ENCODE measurements at regions not wholly inside any gene's neighbourhood (a gene's known extent, or its start where the extent isn't known, plus 50 kb on each side); places are given as distances from the start of the nearest gene placed in this dataset.

GRCh38 chr2:172374318-172375240 is 52.8 kb upstream of the ITGA6 start:
- Mint-ChIP-seq H3K4me3 (ENCODE audit: unreplicated experiment) (no peak overlapping the region), H3K4me1 (ENCODE audit: low read depth, unreplicated experiment) (peaks cover 10% of the 10 kb centered on the region), H3K27ac (ENCODE audit: unreplicated experiment) (no peak overlapping the region), H3K36me3 (ENCODE audit: insufficient read depth, unreplicated experiment) (no peaks in the 10 kb centered on the region), H3K9me3 (ENCODE audit: unreplicated experiment) (peaks cover under 1% of the 10 kb centered on the region), H3K27me3 (ENCODE audit: insufficient read depth, unreplicated experiment) (no peaks in the 10 kb centered on the region)
- ChIA-PET CTCF (no interaction called here), POLR2A (no interaction called here)
- BruUV-seq (replicated peaks), result no TSS peak
- Histone ChIP-seq H3K4me3 (ENCODE audit: low read depth, low read length) (no peak overlapping the region), H3K9me3 (peaks cover 10% of the 10 kb centered on the region), H3K4me1 (no peaks in the 10 kb centered on the region), H3K36me3 (ENCODE audit: control insufficient read depth, insufficient read depth, low read length) (no peaks in the 10 kb centered on the region), H3K27me3 (replicated peaks; ENCODE audit: control insufficient read depth, insufficient read depth, low read length) (no peaks in the 10 kb centered on the region)
- TF ChIP-seq CTCF (IDR thresholded peaks at IDR 0.05; ENCODE audit: insufficient read depth in 1 of 2, low read depth in 1 of 2, low read length in 1 of 2, severe bottlenecking in 1 of 2, unreplicated experiment in 1 of 2), result no peak
- DNase-seq, result no peak
- intact Hi-C loops (cut with micrococcal nuclease; ENCODE audit: unreplicated experiment), result no loop called here

GRCh38 chr2:172375251-172375650 is 52.1 kb upstream of the ITGA6 start:
- no peak overlapping the region for H3K4me3 ChIP-seq (ENCODE audit: low read depth, low read length)
- Mint-ChIP-seq H3K9me3 (ENCODE audit: unreplicated experiment) (no peaks in the 10 kb centered on the region), H3K27me3 (ENCODE audit: insufficient read depth, unreplicated experiment) (no peaks in the 10 kb centered on the region), H3K36me3 (ENCODE audit: insufficient read depth, unreplicated experiment) (no peaks in the 10 kb centered on the region), H3K27ac (ENCODE audit: unreplicated experiment) (no peak overlapping the region), H3K4me1 (ENCODE audit: low read depth, unreplicated experiment) (peaks cover 10% of the 10 kb centered on the region), H3K4me3 (ENCODE audit: unreplicated experiment) (no peak overlapping the region)
- no peaks in the 10 kb centered on the region for H3K36me3 ChIP-seq (ENCODE audit: control insufficient read depth, insufficient read depth, low read length)
- no TSS peak for BruUV-seq (replicated peaks)
- H3K4me1 ChIP-seq, result no peaks in the 10 kb centered on the region
- ChIA-PET CTCF (no interaction called here), POLR2A (no interaction called here)
- intact Hi-C loops (cut with micrococcal nuclease; ENCODE audit: unreplicated experiment), result no loop called here
- no peak for TF ChIP-seq CTCF (IDR thresholded peaks at IDR 0.05; ENCODE audit: insufficient read depth in 1 of 2, low read depth in 1 of 2, low read length in 1 of 2, severe bottlenecking in 1 of 2, unreplicated experiment in 1 of 2)
- DNase-seq, result no peak
- H3K9me3 ChIP-seq, result peaks cover 12% of the 10 kb centered on the region
- H3K27me3 ChIP-seq (replicated peaks; ENCODE audit: control insufficient read depth, insufficient read depth, low read length), result no peaks in the 10 kb centered on the region

- Histone ChIP-seq H3K36me3 (ENCODE audit: control insufficient read depth, insufficient read depth, low read length) (no peaks in the 10 kb centered on the region), H3K9me3 (peaks cover 14% of the 10 kb centered on the region), H3K4me1 (no peaks in the 10 kb centered on the region), H3K27me3 (replicated peaks; ENCODE audit: control insufficient read depth, insufficient read depth, low read length) (no peaks in the 10 kb centered on the region), H3K4me3 (ENCODE audit: low read depth, low read length) (no peak overlapping the region)
- Mint-ChIP-seq H3K4me3 (ENCODE audit: unreplicated experiment) (no peak overlapping the region), H3K27me3 (ENCODE audit: insufficient read depth, unreplicated experiment) (no peaks in the 10 kb centered on the region), H3K27ac (ENCODE audit: unreplicated experiment) (no peak overlapping the region), H3K36me3 (ENCODE audit: insufficient read depth, unreplicated experiment) (no peaks in the 10 kb centered on the region), H3K9me3 (ENCODE audit: unreplicated experiment) (no peaks in the 10 kb centered on the region), H3K4me1 (ENCODE audit: low read depth, unreplicated experiment) (peaks cover 10% of the 10 kb centered on the region)
- CTCF ChIA-PET, result no interaction called here
- POLR2A ChIA-PET, result no interaction called here
- BruUV-seq (replicated peaks), result no TSS peak
- no peak for TF ChIP-seq CTCF (IDR thresholded peaks at IDR 0.05; ENCODE audit: insufficient read depth in 1 of 2, low read depth in 1 of 2, low read length in 1 of 2, severe bottlenecking in 1 of 2, unreplicated experiment in 1 of 2)
- DNase-seq, result no peak
- intact Hi-C loops (cut with micrococcal nuclease; ENCODE audit: unreplicated experiment), result no loop called here
These were observed 51.4 kb upstream of the ITGA6 start for GRCh38 chr2:172376016-172376415.
